ENCODE measurements at regions not wholly inside any gene's neighbourhood (a gene's known extent, or its start where the extent isn't known, plus 50 kb on each side); places are given as distances from the start of the nearest gene placed in this dataset.

DNA sequence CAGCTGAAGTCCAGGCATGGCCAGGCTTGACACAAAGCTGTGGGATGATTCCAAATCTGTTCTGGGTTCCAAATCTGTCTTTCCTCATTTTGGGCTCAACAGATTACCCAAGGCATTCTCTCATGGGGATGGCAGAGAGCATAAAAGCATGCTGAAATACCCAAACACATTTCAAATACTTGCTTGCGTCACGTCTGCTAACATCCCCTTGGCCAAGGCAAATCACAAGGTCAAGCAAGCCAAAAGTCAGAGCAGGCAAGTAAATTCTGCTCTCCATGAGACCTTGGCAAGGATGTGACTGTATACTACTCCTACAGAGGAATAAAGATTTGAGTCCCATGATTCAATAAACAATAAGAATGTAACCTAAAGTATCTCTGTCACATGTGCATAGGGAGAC is 306.7 kb downstream of the EPB41L4A start:
- Histone ChIP-seq H3K9me3 (replicated peaks) (no peaks in the 10 kb centered on the region), H3K36me3 (no peaks in the 10 kb centered on the region), H3K4me1 (peaks cover 3% of the 10 kb centered on the region), H3K27ac (replicated peaks) (no peak overlapping the region), H3K4me3 (no peak overlapping the region), H3K27me3 (ENCODE audit: low read depth) (no peaks in the 10 kb centered on the region)
- TF ChIP-seq, protein P1, sequence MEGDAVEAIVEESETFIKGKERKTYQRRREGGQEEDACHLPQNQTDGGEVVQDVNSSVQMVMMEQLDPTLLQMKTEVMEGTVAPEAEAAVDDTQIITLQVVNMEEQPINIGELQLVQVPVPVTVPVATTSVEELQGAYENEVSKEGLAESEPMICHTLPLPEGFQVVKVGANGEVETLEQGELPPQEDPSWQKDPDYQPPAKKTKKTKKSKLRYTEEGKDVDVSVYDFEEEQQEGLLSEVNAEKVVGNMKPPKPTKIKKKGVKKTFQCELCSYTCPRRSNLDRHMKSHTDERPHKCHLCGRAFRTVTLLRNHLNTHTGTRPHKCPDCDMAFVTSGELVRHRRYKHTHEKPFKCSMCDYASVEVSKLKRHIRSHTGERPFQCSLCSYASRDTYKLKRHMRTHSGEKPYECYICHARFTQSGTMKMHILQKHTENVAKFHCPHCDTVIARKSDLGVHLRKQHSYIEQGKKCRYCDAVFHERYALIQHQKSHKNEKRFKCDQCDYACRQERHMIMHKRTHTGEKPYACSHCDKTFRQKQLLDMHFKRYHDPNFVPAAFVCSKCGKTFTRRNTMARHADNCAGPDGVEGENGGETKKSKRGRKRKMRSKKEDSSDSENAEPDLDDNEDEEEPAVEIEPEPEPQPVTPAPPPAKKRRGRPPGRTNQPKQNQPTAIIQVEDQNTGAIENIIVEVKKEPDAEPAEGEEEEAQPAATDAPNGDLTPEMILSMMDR (IDR thresholded peaks at IDR 0.05; ENCODE audit: borderline replicate concordance): no peak
- DNase-seq: no peak
- intact Hi-C loops (cut with micrococcal nuclease): no loop called here

DNA sequence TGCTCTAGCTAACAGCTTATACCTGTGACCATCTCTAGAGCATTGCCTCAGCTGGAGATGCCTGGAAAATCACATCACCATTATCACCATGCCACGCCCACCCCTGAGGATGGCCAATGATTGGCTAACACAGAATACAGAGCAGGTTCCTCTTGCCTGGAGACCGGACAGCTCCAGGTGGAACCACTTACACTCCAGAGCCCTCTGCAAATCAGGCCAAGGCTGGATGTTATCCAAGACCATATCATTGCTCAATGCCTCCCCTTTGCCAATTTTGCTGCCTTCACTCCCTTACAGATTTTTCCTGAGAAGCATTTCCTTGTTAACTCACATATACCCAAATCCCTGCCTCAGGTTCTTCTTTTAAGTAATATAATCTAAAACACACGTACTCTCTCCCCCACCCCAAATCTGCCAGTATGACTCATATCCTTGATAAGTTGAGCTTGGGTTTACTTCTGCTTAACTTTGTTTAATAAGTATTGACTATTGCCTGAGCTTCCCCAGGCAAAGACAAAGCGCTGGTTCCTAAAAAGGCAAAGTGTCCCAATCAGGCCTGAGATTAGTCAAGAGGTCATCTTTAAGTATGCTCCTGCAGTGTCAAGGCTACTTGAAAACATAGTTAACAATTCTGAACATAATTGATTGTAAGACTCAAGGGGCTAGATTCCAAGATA is 309.6 kb downstream of the EPB41L4A start:
- TF ChIP-seq, protein P1 (IDR thresholded peaks at IDR 0.05; ENCODE audit: borderline replicate concordance): no peak
- DNase-seq: no peak
- Histone ChIP-seq H3K9me3 (replicated peaks) (no peaks in the 10 kb centered on the region), H3K27ac (replicated peaks) (no peak overlapping the region), H3K4me3 (no peak overlapping the region), H3K4me1 (peaks cover 3% of the 10 kb centered on the region), H3K36me3 (no peaks in the 10 kb centered on the region), H3K27me3 (ENCODE audit: low read depth) (no peaks in the 10 kb centered on the region)
- intact Hi-C loops (cut with micrococcal nuclease): no loop called here

DNA sequence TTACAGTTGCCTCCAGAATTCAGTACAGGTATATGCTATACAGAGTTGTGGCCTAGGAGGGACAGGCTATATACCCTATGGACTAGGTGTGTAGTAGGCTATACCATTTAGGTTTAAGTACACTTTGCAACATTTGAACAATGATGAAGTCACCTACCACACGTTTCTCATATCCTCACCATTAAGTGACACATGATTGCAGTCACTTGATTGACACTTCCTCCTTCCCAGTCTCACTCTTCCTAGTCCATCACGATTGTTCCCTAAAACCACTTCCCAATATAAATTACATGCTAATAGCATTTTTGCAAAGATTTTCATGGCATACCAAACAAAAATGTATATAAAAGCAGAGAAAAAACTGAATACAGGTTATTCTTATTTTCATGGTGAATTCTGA is 312.2 kb downstream of the EPB41L4A start:
- no peaks in the 10 kb centered on the region for H3K27me3 ChIP-seq (ENCODE audit: low read depth)
- H3K4me1 ChIP-seq: peaks cover 3% of the 10 kb centered on the region
- DNase-seq: no peak
- no peak overlapping the region for H3K27ac ChIP-seq (replicated peaks)
- TF ChIP-seq, protein P1 (IDR thresholded peaks at IDR 0.05; ENCODE audit: borderline replicate concordance): no peak
- intact Hi-C loops (cut with micrococcal nuclease): no loop called here
- H3K9me3 ChIP-seq (replicated peaks): no peaks in the 10 kb centered on the region
- no peaks in the 10 kb centered on the region for H3K36me3 ChIP-seq
- no peak overlapping the region for H3K4me3 ChIP-seq

DNA sequence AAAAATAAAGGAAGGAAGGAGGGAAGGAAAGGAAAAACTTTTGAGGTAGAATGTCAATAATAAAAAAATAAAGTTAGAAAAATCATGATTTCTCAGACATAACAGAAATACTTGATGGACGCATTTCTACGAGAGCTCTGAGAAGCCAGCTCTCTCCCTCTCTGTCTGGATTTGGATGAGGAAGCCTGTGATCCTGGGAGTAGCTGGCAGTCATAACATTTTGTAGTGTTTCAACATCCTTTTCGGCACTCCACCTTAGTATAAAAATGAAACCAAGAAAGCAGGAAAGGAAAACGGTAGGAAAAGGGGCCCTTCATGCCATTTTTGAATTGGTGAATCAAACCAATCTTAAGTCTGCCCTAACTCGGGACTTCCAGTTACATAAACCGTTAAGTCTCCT is 321.3 kb downstream of the EPB41L4A start:
- Histone ChIP-seq H3K4me1 (no peaks in the 10 kb centered on the region), H3K27me3 (ENCODE audit: low read depth) (no peaks in the 10 kb centered on the region), H3K4me3 (no peak overlapping the region), H3K27ac (replicated peaks) (no peak overlapping the region), H3K9me3 (replicated peaks) (peaks cover 18% of the 10 kb centered on the region), H3K36me3 (no peaks in the 10 kb centered on the region)
- TF ChIP-seq, protein P1 (IDR thresholded peaks at IDR 0.05; ENCODE audit: borderline replicate concordance): no peak
- DNase-seq: no peak
- intact Hi-C loops (cut with micrococcal nuclease): no loop called here

DNA sequence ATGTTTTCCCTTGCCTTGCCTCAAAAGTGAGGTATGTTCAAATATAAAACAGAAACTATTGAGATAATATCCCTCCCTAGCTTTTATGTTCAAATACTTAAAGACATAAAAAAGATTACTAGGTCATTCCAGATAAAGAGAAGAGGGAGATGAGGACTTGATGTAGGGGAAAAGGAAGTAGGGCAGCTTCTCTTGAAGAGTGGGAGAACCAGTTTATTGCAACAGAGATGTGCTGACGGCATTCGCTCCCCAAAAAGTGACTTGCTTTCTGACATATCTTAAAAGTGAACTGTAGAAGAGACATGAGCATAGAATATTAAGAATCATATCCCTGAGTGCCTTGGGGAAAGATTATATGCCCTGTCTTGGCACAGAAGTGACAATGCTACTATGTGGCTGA is 330.2 kb upstream of the NREP start:
- no peak overlapping the region for H3K27ac ChIP-seq (replicated peaks)
- H3K27me3 ChIP-seq (ENCODE audit: low read depth): no peaks in the 10 kb centered on the region
- TF ChIP-seq, protein P1 (IDR thresholded peaks at IDR 0.05; ENCODE audit: borderline replicate concordance): no peak
- peaks cover 19% of the 10 kb centered on the region for H3K9me3 ChIP-seq (replicated peaks)
- H3K36me3 ChIP-seq: no peaks in the 10 kb centered on the region
- intact Hi-C loops (cut with micrococcal nuclease): no loop called here
- no peaks in the 10 kb centered on the region for H3K4me1 ChIP-seq
- H3K4me3 ChIP-seq: no peak overlapping the region
- no peak for DNase-seq

Data from left ventricle myocardium inferior (tissue), 1 donor.